HUES48 (cell line): ENCODE measurements at regions not wholly inside any gene's neighbourhood (a gene's known extent, or its start where the extent isn't known, plus 50 kb on each side); places are given as distances from the start of the nearest gene placed in this dataset.

ENCODE experiments used
- H3K27ac ChIP-seq: one replicate; pipeline ENCODE4 v1.7.0; 2013; ENCODE audit warnings: low read depth, low read length, inconsistent platforms
- H3K27me3 ChIP-seq: 2 replicates; pipeline ENCODE4 v1.6.1; 2013; ENCODE audit warnings: mild to moderate bottlenecking, low read length; ENCODE audit not compliant: control insufficient read depth, insufficient read depth
- H3K36me3 ChIP-seq: 2 replicates; pipeline ENCODE4 v1.6.1; 2013; ENCODE audit warnings: low read length; ENCODE audit not compliant: control insufficient read depth, insufficient read depth
- H3K4me1 ChIP-seq: 2 replicates; pipeline ENCODE4 v1.6.1; 2013; ENCODE audit warnings: mild to moderate bottlenecking, low read length; ENCODE audit not compliant: control insufficient read depth, insufficient read depth
- H3K4me3 ChIP-seq: 2 replicates; pipeline ENCODE4 v1.5.1; 2013; ENCODE audit warnings: mild to moderate bottlenecking, low read depth, low read length
- H3K9ac ChIP-seq: 2 replicates; pipeline ENCODE4 v1.6.1; 2013; ENCODE audit warnings: mild to moderate bottlenecking, low read depth, low read length, moderate library complexity
- H3K9me3 ChIP-seq: 2 replicates; pipeline ENCODE4 v1.6.1; 2013; ENCODE audit warnings: low read length; ENCODE audit not compliant: control insufficient read depth, insufficient read depth

DNA sequence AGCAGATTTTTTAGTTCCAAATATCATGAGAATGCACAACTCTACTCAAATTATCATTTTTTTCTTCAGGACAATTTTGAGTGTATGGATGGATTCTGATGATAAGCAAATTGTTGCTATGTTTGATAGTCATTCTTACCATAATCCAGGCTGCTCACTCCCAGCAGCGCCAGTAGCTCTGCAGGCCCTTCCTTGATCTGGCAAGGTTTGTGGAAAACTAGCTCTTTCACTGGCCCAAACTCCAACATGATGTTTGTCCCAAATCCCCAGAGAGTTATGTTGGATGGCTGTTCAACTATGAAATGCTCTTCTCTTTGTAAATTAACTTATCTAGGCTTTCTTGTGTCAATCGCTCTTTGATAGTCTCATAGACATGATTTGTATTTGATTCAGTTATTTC, 933.7 kb downstream of the DNAJB9 start:
- Histone ChIP-seq H3K4me3 (no peak overlapping the region), H3K9me3 (no peaks in the 10 kb centered on the region), H3K27ac (no peak overlapping the region), H3K9ac (no peak overlapping the region), H3K4me1 (no peaks in the 10 kb centered on the region), H3K36me3 (no peaks in the 10 kb centered on the region), H3K27me3 (no peaks in the 10 kb centered on the region)

- no peak overlapping the region for H3K27ac ChIP-seq
- no peaks in the 10 kb centered on the region for H3K36me3 ChIP-seq
- H3K27me3 ChIP-seq: no peaks in the 10 kb centered on the region
- no peaks in the 10 kb centered on the region for H3K9me3 ChIP-seq
- H3K4me3 ChIP-seq: no peak overlapping the region
- no peak overlapping the region for H3K9ac ChIP-seq
- peaks cover 5% of the 10 kb centered on the region; the same call in 1 of the 2 replicates for H3K4me1 ChIP-seq
Observed at GRCh38 chr7:109522585-109522984, 952.9 kb downstream of the DNAJB9 start.

DNA sequence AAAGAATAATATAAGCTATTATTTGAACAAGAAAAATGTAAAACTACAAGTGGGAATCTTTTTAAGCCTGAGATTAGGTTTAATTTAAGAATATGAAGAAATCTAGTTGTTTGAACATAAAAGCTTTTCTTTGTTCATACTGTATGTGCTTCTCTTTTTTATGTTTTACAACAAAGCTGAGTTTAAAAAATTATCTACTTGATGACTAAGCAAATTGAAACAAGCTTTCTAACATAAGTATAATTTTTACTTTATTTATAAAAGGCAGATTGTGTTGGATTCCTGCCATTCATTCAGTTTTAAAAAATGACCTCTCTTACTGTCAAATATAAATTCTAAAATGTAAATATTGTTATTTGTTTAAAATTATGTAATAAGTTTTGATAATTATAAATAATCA, 958.2 kb downstream of the DNAJB9 start:
- no peaks in the 10 kb centered on the region for H3K9me3 ChIP-seq
- no peaks in the 10 kb centered on the region for H3K4me1 ChIP-seq
- H3K36me3 ChIP-seq: no peaks in the 10 kb centered on the region
- H3K9ac ChIP-seq: no peak overlapping the region
- no peaks in the 10 kb centered on the region for H3K27me3 ChIP-seq
- H3K27ac ChIP-seq: no peak overlapping the region
- no peak overlapping the region for H3K4me3 ChIP-seq

- no peak overlapping the region for H3K4me3 ChIP-seq
- H3K27ac ChIP-seq: no peak overlapping the region
- no peaks in the 10 kb centered on the region for H3K27me3 ChIP-seq
- H3K9ac ChIP-seq: no peak overlapping the region
- no peaks in the 10 kb centered on the region for H3K36me3 ChIP-seq
- no peaks in the 10 kb centered on the region for H3K9me3 ChIP-seq
- H3K4me1 ChIP-seq: no peaks in the 10 kb centered on the region
Observed at GRCh38 chr7:109529712-109530111, 960.0 kb downstream of the DNAJB9 start.

DNA sequence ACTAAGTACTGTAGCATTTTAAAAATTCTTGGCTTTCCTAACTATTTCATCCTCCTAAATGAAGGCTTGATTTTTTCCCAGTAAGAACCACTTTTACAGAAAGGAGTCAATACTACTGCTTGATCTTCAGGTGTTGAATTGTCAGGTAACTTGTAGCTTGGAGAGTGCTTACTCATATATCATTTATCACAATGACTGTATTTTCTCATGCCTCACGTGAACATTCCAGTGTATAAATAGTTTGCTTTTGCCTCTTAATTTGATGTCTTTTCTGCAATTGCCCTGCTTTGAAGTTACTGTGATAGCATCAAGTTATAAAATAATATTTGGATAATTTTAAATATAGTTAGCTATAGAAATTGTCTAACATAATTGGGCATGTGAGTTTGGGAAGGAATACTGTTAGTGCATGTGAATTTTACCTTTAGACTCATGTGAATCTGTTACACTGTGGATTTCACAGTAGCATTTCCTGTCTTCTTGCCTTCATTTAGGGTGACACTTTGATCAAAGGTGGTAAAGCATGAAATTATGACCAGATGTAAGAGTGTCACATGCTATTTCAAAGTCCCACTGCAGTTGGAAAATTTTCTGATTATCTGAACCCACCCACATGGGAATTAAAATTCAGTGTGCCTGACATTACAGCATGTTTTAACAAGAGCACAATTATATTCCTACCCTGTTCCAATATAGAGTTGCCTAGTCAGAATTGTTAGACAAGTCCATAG, 962.8 kb downstream of the DNAJB9 start:
- no peaks in the 10 kb centered on the region for H3K27me3 ChIP-seq

GRCh38 chr7:109545686-109546085, 976.0 kb downstream of the DNAJB9 start:
- Histone ChIP-seq H3K36me3 (no peaks in the 10 kb centered on the region), H3K4me1 (peaks cover 11% of the 10 kb centered on the region), H3K4me3 (no peak overlapping the region), H3K27ac (no peak overlapping the region), H3K27me3 (no peaks in the 10 kb centered on the region), H3K9ac (no peak overlapping the region), H3K9me3 (no peaks in the 10 kb centered on the region)

More for the DNA sequence above, 962.8 kb downstream of the DNAJB9 start:
- H3K9ac ChIP-seq: no peak overlapping the region
- H3K27ac ChIP-seq: no peak overlapping the region
- H3K4me1 ChIP-seq: no peaks in the 10 kb centered on the region
- H3K36me3 ChIP-seq: no peaks in the 10 kb centered on the region
- no peak overlapping the region for H3K4me3 ChIP-seq
- H3K9me3 ChIP-seq: no peaks in the 10 kb centered on the region

DNA sequence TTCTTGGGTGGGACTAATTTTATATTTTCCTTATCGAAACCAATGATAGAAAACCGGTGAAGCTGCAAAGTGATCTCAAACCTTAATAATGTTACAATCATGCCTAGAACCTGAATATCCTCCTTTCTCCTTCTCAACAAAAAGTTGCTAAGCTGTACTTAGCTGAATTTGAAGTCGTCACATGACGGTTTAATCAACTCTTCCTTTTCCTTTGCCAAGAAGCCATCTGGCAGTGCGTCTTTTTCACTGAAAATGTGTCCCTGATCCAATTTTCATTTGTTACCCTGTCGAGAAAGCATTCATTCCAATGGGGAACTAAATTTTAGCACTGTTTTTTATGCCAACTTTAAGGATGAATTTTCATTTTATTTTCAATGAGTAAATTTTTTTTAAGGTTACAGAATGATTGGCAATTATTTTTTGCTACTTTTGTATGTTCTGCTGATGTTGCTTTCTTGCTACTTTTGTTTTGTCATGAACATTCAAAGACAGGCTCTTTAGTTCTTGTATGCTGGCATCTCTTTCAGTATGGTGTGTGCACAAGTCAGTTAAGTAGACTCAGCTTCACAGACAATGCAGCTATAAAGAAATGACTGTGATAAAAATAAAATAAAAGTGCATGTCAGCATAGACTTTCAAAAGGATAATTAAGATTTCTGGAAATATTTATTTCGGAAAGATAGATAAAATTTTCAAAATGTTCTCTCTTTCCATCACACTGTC, 980.0 kb downstream of the DNAJB9 start:
- peaks cover 11% of the 10 kb centered on the region for H3K4me1 ChIP-seq
- H3K27ac ChIP-seq: no peak overlapping the region
- H3K27me3 ChIP-seq: no peaks in the 10 kb centered on the region
- H3K9ac ChIP-seq: no peak overlapping the region
- H3K36me3 ChIP-seq: no peaks in the 10 kb centered on the region
- H3K9me3 ChIP-seq: no peaks in the 10 kb centered on the region
- H3K4me3 ChIP-seq: no peak overlapping the region

- no peaks in the 10 kb centered on the region for H3K36me3 ChIP-seq
- no peak overlapping the region for H3K27ac ChIP-seq
- no peak overlapping the region for H3K4me3 ChIP-seq
- H3K4me1 ChIP-seq: peaks cover 8% of the 10 kb centered on the region
- no peak overlapping the region for H3K9ac ChIP-seq
- H3K9me3 ChIP-seq: no peaks in the 10 kb centered on the region
- no peaks in the 10 kb centered on the region for H3K27me3 ChIP-seq
Observed at GRCh38 chr7:109552017-109552416, 982.3 kb downstream of the DNAJB9 start.

DNA sequence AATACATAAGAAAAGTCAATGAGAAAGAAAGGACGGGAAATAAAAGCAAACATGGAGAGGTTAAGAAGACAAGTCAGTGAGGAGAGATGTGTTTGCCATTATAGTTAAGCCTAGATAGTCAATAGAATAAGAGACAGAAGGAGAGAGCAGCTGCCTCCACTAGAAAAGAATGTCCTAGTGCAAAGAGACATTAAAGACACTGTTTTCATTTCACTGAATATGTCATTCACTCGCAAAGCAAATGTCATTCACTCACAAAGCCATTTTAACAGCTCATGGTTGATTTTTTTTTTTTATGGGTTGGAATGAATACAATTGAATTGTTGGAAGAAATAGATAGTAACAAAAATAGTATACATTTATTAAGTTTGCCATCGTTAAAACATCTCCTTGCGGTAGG, 1007.6 kb downstream of the DNAJB9 start:
- Histone ChIP-seq H3K9ac (no peak overlapping the region), H3K4me3 (no peak overlapping the region), H3K36me3 (no peaks in the 10 kb centered on the region), H3K4me1 (peaks cover 14% of the 10 kb centered on the region; the same call in 1 of the 2 replicates), H3K9me3 (no peaks in the 10 kb centered on the region), H3K27me3 (no peaks in the 10 kb centered on the region), H3K27ac (no peak overlapping the region)

DNA sequence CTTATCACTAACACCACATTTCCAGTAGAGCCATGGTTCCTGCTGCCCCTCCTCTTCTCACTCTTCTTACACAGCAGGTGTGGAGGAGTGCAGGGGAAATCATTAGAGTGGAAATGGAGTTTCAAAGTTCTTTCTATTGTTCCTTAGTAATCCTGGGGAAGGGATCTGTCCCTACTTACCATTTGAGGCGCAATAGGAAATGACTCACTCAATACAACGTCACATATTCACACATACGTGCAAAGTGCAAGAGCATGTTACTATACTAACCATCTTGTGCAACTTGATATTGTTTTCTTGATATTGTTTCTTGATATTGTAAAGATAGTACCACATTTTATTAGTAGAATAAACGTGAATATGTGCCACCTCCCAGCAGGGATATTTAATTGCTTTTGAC, 1010.2 kb downstream of the DNAJB9 start:
- Histone ChIP-seq H3K9ac (no peak overlapping the region), H3K4me1 (peaks cover 14% of the 10 kb centered on the region; the same call in 1 of the 2 replicates)

GRCh38 chr7:109582211-109582610, 1012.5 kb downstream of the DNAJB9 start:
- no peak overlapping the region for H3K27ac ChIP-seq
- no peaks in the 10 kb centered on the region for H3K9me3 ChIP-seq
- H3K4me1 ChIP-seq: peaks cover 12% of the 10 kb centered on the region; the same call in 1 of the 2 replicates
- no peak overlapping the region for H3K4me3 ChIP-seq
- no peaks in the 10 kb centered on the region for H3K36me3 ChIP-seq
- H3K27me3 ChIP-seq: no peaks in the 10 kb centered on the region
- H3K9ac ChIP-seq: no peak overlapping the region

More for the DNA sequence above, 1010.2 kb downstream of the DNAJB9 start:
- Histone ChIP-seq H3K9me3 (no peaks in the 10 kb centered on the region), H3K4me3 (no peak overlapping the region), H3K27me3 (no peaks in the 10 kb centered on the region), H3K27ac (no peak overlapping the region), H3K36me3 (no peaks in the 10 kb centered on the region)
